Hepatocyte (in vitro differentiated cells): ENCODE measurements at regions not wholly inside any gene's neighbourhood (a gene's known extent, or its start where the extent isn't known, plus 50 kb on each side); places are given as distances from the start of the nearest gene placed in this dataset.
"Not testable (repeated sequence)": the region's sequence is repeated elsewhere in the genome, so short reads cannot be mapped to it uniquely, and the experiment has no call there.

ENCODE experiments used
- DNase-seq: peaks from one replicate; pipeline ENCODE4 v3.0.0-alpha.2; 2016; ENCODE audit warnings: low spot score
- H2AFZ ChIP-seq: fragments of 200-600 bp; sonication (generic); 2 replicates; pipeline ENCODE4 v1.6.0; 2016; ENCODE audit warnings: antibody characterized with exemption, mild to moderate bottlenecking
- H3K27ac ChIP-seq: fragments of 200-600 bp; sonication (generic); 2 replicates; pipeline ENCODE4 v1.5.1; 2016; ENCODE audit warnings: mild to moderate bottlenecking
- H3K27me3 ChIP-seq: fragments of 200-600 bp; sonication (generic); 2 replicates; pipeline ENCODE4 v1.6.1; 2016
- H3K36me3 ChIP-seq: fragments of 200-600 bp; sonication (generic); replicated peaks from 2 replicates; pipeline ENCODE4 v1.5.1; 2016; ENCODE audit warnings: low read depth; ENCODE audit not compliant: insufficient read depth
- H3K4me1 ChIP-seq: fragments of 200-600 bp; sonication (generic); 2 replicates; pipeline ENCODE4 v1.5.1; 2016; ENCODE audit warnings: mild to moderate bottlenecking, moderate library complexity; ENCODE audit not compliant: insufficient read depth
- H3K4me2 ChIP-seq: fragments of 200-600 bp; sonication (generic); 2 replicates; pipeline ENCODE4 v1.6.0; 2016
- H3K4me3 ChIP-seq: fragments of 200-600 bp; sonication (generic); 2 replicates; pipeline ENCODE4 v1.5.1; 2016; ENCODE audit warnings: mild to moderate bottlenecking
- H3K79me2 ChIP-seq: fragments of 200-600 bp; sonication (generic); 2 replicates; pipeline ENCODE4 v1.6.0; 2017; ENCODE audit warnings: mild to moderate bottlenecking
- H3K9me2 ChIP-seq: fragments of 200-600 bp; sonication (generic); replicated peaks from 2 replicates; pipeline ENCODE4 v1.6.0; 2017; ENCODE audit warnings: mild to moderate bottlenecking; ENCODE audit not compliant: insufficient read depth
- H3K9me3 ChIP-seq: fragments of 200-600 bp; sonication (generic); 2 replicates; pipeline ENCODE4 v1.5.1; 2016; ENCODE audit warnings: low read depth, mild to moderate bottlenecking
- H4K20me1 ChIP-seq: fragments of 200-600 bp; sonication (generic); 2 replicates; pipeline ENCODE4 v1.6.0; 2016; ENCODE audit warnings: mild to moderate bottlenecking; ENCODE audit not compliant: insufficient read depth, poor library complexity, severe bottlenecking
- EZH2 ChIP-seq: fragments of 200-600 bp; sonication (generic); IDR thresholded peaks from 2 replicates; pipeline ENCODE4 v1.6.1; 2016; ENCODE audit warnings: antibody characterized with exemption, mild to moderate bottlenecking, borderline replicate concordance
- EZH2phosphoT487 ChIP-seq: fragments of 200-600 bp; sonication (generic); IDR thresholded peaks from one replicate; pipeline ENCODE4 v1.6.1; 2018; ENCODE audit warnings: antibody characterized with exemption, mild to moderate bottlenecking, low read depth, moderate library complexity; ENCODE audit not compliant: unreplicated experiment, severe bottlenecking
- WGBS: methylation state at CpG from one replicate; pipeline ENCODE4 v1.1.6; 2016; ENCODE audit warnings: low lambda C conversion rate; ENCODE audit errors: missing lambda C conversion rate; 5-methylcytosine and 5-hydroxymethylcytosine counted together
- TF ChIP-seq, protein P1 (sequence below): fragments of 200-600 bp; sonication (generic); IDR thresholded peaks from 2 replicates; pipeline ENCODE4 v1.5.1; 2016; ENCODE audit warnings: antibody characterized with exemption, mild to moderate bottlenecking; ENCODE audit not compliant: poor library complexity

DNA sequence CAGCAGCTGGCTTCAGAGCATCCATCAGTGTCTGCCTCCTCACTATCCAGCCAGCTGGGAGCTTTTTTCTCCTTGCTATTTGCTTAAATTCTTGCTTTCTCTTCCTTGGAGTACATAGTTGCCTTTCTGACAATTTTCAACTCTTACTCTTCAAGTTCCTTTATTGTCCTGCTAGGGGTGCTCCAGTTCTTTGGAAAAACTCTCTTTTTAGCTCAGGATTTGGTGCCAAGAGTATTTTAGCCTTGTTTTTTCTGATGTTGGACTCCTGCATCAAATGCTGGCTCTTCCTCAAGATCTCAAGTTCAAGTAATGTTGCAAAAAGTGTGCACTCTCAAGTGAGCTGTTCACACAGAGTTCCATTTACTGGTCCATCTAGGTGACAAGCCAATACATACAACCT, 126.4 kb downstream of the KDR start:
- H2AFZ ChIP-seq, result no peak overlapping the region
- H3K4me2 ChIP-seq, result no peak overlapping the region
- no peak for TF ChIP-seq EZH2phosphoT487
- TF ChIP-seq, protein P1, sequence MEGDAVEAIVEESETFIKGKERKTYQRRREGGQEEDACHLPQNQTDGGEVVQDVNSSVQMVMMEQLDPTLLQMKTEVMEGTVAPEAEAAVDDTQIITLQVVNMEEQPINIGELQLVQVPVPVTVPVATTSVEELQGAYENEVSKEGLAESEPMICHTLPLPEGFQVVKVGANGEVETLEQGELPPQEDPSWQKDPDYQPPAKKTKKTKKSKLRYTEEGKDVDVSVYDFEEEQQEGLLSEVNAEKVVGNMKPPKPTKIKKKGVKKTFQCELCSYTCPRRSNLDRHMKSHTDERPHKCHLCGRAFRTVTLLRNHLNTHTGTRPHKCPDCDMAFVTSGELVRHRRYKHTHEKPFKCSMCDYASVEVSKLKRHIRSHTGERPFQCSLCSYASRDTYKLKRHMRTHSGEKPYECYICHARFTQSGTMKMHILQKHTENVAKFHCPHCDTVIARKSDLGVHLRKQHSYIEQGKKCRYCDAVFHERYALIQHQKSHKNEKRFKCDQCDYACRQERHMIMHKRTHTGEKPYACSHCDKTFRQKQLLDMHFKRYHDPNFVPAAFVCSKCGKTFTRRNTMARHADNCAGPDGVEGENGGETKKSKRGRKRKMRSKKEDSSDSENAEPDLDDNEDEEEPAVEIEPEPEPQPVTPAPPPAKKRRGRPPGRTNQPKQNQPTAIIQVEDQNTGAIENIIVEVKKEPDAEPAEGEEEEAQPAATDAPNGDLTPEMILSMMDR, result peak; percentile 53
- no peak overlapping the region for H3K27ac ChIP-seq
- no peaks in the 10 kb centered on the region for H3K4me1 ChIP-seq
- H4K20me1 ChIP-seq, result no peaks in the 10 kb centered on the region
- no peaks in the 10 kb centered on the region for H3K36me3 ChIP-seq
- H3K9me2 ChIP-seq, result no peaks in the 10 kb centered on the region
- no peak overlapping the region for H3K4me3 ChIP-seq
- H3K9me3 ChIP-seq, result no peaks in the 10 kb centered on the region
- DNase-seq, result peak; percentile 40
- no peaks in the 10 kb centered on the region for H3K79me2 ChIP-seq
- no peaks in the 10 kb centered on the region for H3K27me3 ChIP-seq

DNA sequence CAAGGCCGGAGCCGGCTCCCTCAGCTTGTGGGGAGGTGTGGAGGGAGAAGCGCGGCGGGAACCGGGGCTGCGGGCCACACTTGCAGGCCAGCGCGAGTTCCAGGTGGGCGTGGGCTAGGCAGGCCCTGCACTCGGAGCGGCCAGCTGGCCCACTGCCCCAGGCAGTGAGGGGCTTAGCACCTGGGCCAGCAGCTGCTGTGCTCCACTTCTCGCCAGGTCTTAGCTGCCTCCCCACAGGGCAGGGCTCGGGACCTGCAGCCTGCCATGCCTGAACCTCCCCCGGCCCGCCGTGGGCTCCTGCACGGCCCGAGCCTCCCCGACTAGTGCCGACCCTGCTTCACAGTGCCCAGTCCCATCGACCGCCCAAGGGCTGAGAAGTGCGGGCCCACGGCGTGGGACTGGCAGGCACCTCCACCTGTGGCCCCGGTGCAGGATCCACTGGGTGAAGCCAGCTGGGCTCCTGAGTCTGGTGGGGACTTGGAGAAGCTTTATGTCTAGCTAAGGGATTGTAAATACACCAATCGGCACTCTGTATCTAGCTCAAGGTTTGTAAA, 131.8 kb downstream of the KDR start:
- not testable (repeated sequence) for DNase-seq

GRCh38 chr4:54992266-54992665, 133.1 kb downstream of the KDR start:
- no peaks in the 10 kb centered on the region for H3K9me2 ChIP-seq
- H4K20me1 ChIP-seq, result no peaks in the 10 kb centered on the region
- H3K4me2 ChIP-seq, result no peak overlapping the region
- H3K79me2 ChIP-seq, result no peaks in the 10 kb centered on the region
- no peak for DNase-seq
- no peaks in the 10 kb centered on the region for H3K9me3 ChIP-seq
- no peaks in the 10 kb centered on the region for H3K27me3 ChIP-seq
- no peak overlapping the region for H2AFZ ChIP-seq
- no peaks in the 10 kb centered on the region for H3K36me3 ChIP-seq
- no peak overlapping the region for H3K4me3 ChIP-seq
- no peaks in the 10 kb centered on the region for H3K4me1 ChIP-seq
- 85% methylated on average over 1 of the region's 1 CpG for WGBS
- H3K27ac ChIP-seq, result no peak overlapping the region
- TF ChIP-seq EZH2 (no peak), EZH2phosphoT487 (no peak)
- TF ChIP-seq, protein P1, result no peak

More for the DNA sequence above, 131.8 kb downstream of the KDR start:
- not testable (repeated sequence) for H2AFZ ChIP-seq, H3K4me3 ChIP-seq, H3K9me2 ChIP-seq, H3K4me2 ChIP-seq, H3K9me3 ChIP-seq, H3K79me2 ChIP-seq, H3K4me1 ChIP-seq, H3K27ac ChIP-seq, H3K36me3 ChIP-seq, H3K27me3 ChIP-seq, H4K20me1 ChIP-seq
- 98% methylated on average over 25 of the region's 28 CpGs for WGBS

GRCh38 chr4:54988655-54989054, 136.7 kb downstream of the KDR start:
- H3K9me2 ChIP-seq, result no peaks in the 10 kb centered on the region
- no peaks in the 10 kb centered on the region for H3K4me1 ChIP-seq
- no peak for DNase-seq
- TF ChIP-seq EZH2, result no peak
- no peak overlapping the region for H3K4me2 ChIP-seq
- H3K27ac ChIP-seq, result no peak overlapping the region
- H3K4me3 ChIP-seq, result no peak overlapping the region
- no peaks in the 10 kb centered on the region for H4K20me1 ChIP-seq
- no peaks in the 10 kb centered on the region for H3K79me2 ChIP-seq
- H3K36me3 ChIP-seq, result no peaks in the 10 kb centered on the region
- no peak overlapping the region for H2AFZ ChIP-seq
- no peaks in the 10 kb centered on the region for H3K27me3 ChIP-seq
- no peaks in the 10 kb centered on the region for H3K9me3 ChIP-seq
